ENCODE measurements at regions not wholly inside any gene's neighbourhood (a gene's known extent, or its start where the extent isn't known, plus 50 kb on each side); places are given as distances from the start of the nearest gene placed in this dataset.

GRCh38 chr21:35963920-35964451 lies 96.3 kb downstream of the SETD4 start (continued):
- TF ChIP-seq, protein P1, sequence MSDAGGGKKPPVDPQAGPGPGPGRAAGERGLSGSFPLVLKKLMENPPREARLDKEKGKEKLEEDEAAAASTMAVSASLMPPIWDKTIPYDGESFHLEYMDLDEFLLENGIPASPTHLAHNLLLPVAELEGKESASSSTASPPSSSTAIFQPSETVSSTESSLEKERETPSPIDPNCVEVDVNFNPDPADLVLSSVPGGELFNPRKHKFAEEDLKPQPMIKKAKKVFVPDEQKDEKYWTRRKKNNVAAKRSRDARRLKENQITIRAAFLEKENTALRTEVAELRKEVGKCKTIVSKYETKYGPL (CRISPR knock-in tag; IDR thresholded peaks at IDR 0.05) = no peak
- TF ChIP-seq ZNF264 (CRISPR knock-in tag; IDR thresholded peaks at IDR 0.05) = no peak

- FAIRE-seq (no peak), ATAC-seq (no peak), DNase-seq (ENCODE audit: low spot score) (no peak)
- Histone ChIP-seq H4K20me1 (ENCODE audit: insufficient read depth, low read length) (no peaks in the 10 kb centered on the region), H3K9ac (ENCODE audit: insufficient read depth, low read depth, low read length) (no peak overlapping the region), H3K4me2 (ENCODE audit: low read depth, low read length) (no peak overlapping the region), H3K4me3 (replicated peaks in 1 of 3; ENCODE audit: insufficient read depth in 1 of 3, low read depth in 2 of 3, low read length in 3 of 3) (no peak overlapping the region), H3K79me2 (ENCODE audit: insufficient read depth, low read length) (no peaks in the 10 kb centered on the region), H3K4me1 (ENCODE audit: insufficient read depth, low read length) (peaks cover 17% of the 10 kb centered on the region), H3K27ac (ENCODE audit: extremely low read length, insufficient read depth, low read length) (no peak overlapping the region), H3K36me3 (replicated peaks in 1 of 2; ENCODE audit: control insufficient read depth in 1 of 2, insufficient read depth in 2 of 2, low read length in 2 of 2) (no peaks in the 10 kb centered on the region), H2AFZ (ENCODE audit: low read length) (no peak overlapping the region), H3K9me3 (ENCODE audit: low read length) (no peaks in the 10 kb centered on the region), H3K27me3 (ENCODE audit: control insufficient read depth in 1 of 2, insufficient read depth in 2 of 2, low read length in 2 of 2) (no peaks in the 10 kb centered on the region)
- 100% methylated on average over 1 of the region's 2 CpGs for WGBS (ENCODE audit: low lambda C conversion rate)
- TF ChIP-seq ZNF737 (CRISPR knock-in tag; IDR thresholded peaks at IDR 0.05; ENCODE audit: borderline replicate concordance) (no peak), TBX2 (CRISPR knock-in tag; IDR thresholded peaks at IDR 0.05; ENCODE audit: borderline replicate concordance) (no peak), HNF4G (IDR thresholded peaks at IDR 0.05; ENCODE audit: borderline replicate concordance, low read depth, low read length) (no peak), HNF4G (CRISPR knock-in tag; IDR thresholded peaks at IDR 0.05; ENCODE audit: borderline replicate concordance, low read depth) (no peak), NONO (IDR thresholded peaks at IDR 0.05) (no peak), NONO (CRISPR knock-in tag; conservative IDR thresholded peaks at IDR 0.05) (no peak), ZSCAN9 (CRISPR knock-in tag; IDR thresholded peaks at IDR 0.05; ENCODE audit: borderline replicate concordance) (no peak), E2F5 (CRISPR knock-in tag; conservative IDR thresholded peaks at IDR 0.05) (no peak), MEIS1 (CRISPR knock-in tag; IDR thresholded peaks at IDR 0.05; ENCODE audit: borderline replicate concordance) (no peak), ZBTB3 (CRISPR knock-in tag; IDR thresholded peaks at IDR 0.05; ENCODE audit: borderline replicate concordance, low read depth) (no peak), POLR2A (IDR thresholded peaks at IDR 0.05; ENCODE audit: insufficient read depth in 1 of 2, low read depth in 2 of 2, low read length in 2 of 2) (no peak)
- TF ChIP-seq, protein P2, sequence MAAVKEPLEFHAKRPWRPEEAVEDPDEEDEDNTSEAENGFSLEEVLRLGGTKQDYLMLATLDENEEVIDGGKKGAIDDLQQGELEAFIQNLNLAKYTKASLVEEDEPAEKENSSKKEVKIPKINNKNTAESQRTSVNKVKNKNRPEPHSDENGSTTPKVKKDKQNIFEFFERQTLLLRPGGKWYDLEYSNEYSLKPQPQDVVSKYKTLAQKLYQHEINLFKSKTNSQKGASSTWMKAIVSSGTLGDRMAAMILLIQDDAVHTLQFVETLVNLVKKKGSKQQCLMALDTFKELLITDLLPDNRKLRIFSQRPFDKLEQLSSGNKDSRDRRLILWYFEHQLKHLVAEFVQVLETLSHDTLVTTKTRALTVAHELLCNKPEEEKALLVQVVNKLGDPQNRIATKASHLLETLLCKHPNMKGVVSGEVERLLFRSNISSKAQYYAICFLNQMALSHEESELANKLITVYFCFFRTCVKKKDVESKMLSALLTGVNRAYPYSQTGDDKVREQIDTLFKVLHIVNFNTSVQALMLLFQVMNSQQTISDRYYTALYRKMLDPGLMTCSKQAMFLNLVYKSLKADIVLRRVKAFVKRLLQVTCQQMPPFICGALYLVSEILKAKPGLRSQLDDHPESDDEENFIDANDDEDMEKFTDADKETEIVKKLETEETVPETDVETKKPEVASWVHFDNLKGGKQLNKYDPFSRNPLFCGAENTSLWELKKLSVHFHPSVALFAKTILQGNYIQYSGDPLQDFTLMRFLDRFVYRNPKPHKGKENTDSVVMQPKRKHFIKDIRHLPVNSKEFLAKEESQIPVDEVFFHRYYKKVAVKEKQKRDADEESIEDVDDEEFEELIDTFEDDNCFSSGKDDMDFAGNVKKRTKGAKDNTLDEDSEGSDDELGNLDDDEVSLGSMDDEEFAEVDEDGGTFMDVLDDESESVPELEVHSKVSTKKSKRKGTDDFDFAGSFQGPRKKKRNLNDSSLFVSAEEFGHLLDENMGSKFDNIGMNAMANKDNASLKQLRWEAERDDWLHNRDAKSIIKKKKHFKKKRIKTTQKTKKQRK (IDR thresholded peaks at IDR 0.05; ENCODE audit: low read length) = no peak
- TF ChIP-seq, protein P3, sequence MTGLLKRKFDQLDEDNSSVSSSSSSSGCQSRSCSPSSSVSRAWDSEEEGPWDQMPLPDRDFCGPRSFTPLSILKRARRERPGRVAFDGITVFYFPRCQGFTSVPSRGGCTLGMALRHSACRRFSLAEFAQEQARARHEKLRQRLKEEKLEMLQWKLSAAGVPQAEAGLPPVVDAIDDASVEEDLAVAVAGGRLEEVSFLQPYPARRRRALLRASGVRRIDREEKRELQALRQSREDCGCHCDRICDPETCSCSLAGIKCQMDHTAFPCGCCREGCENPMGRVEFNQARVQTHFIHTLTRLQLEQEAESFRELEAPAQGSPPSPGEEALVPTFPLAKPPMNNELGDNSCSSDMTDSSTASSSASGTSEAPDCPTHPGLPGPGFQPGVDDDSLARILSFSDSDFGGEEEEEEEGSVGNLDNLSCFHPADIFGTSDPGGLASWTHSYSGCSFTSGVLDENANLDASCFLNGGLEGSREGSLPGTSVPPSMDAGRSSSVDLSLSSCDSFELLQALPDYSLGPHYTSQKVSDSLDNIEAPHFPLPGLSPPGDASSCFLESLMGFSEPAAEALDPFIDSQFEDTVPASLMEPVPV (CRISPR knock-in tag; IDR thresholded peaks at IDR 0.05) = no peak
- POLR2A ChIA-PET = no interaction called here
- BruUV-seq (replicated peaks) = no TSS peak
- intact Hi-C loops (cut with micrococcal nuclease; ENCODE audit: unreplicated experiment) (no loop called here), in situ Hi-C loops (cut with HindIII; ENCODE audit: extremely low pct_ligation_motif_present, low pct_unique_long_range_greater_than_20kb) (no loop called here)
- CTCF ChIA-PET (ENCODE audit: low intra/inter-chr PET ratio, low total read pairs) = no interaction called here
Observed at GRCh38 chr21:35962917-35963316, 97.4 kb downstream of the SETD4 start.

All from HepG2 (cell line).